ENCODE measurements at regions not wholly inside any gene's neighbourhood (a gene's known extent, or its start where the extent isn't known, plus 50 kb on each side); places are given as distances from the start of the nearest gene placed in this dataset.

DNA sequence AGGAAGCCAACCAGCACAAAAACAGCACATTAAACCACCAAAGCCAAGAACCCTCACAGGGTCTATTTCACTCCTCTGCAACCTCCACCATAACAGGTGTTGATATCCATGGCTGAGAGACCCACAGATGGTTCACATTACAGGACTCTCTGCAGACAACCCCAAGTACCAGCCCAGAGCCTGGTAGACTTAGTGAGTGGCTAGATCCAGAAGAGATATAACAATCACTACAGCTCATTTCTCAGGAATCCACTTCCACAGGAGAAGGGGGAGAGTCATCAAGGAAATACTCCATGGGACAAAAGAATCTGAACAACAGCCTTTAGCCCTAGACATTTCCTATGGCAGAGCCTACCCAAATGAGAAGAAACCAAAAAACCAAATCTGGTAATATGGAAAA is 168.1 kb upstream of the CD96 start:
- TF ChIP-seq ELF4 (IDR thresholded peaks at IDR 0.05) (no peak), TARDBP (IDR thresholded peaks at IDR 0.05) (no peak), SP1 (IDR thresholded peaks at IDR 0.05) (no peak), SUZ12 (IDR thresholded peaks at IDR 0.05) (no peak), HDGF (IDR thresholded peaks at IDR 0.05; ENCODE audit: borderline replicate concordance) (no peak), BHLHE40 (IDR thresholded peaks at IDR 0.05; ENCODE audit: borderline replicate concordance) (no peak), NFRKB (IDR thresholded peaks at IDR 0.05) (no peak), FOXK2 (IDR thresholded peaks at IDR 0.05) (no peak), LEF1 (IDR thresholded peaks at IDR 0.05; ENCODE audit: borderline replicate concordance) (no peak)

All from HEK293T (cell line).